HUES64 (cell line): ENCODE measurements at regions not wholly inside any gene's neighbourhood (a gene's known extent, or its start where the extent isn't known, plus 50 kb on each side); places are given as distances from the start of the nearest gene placed in this dataset.

Experiments used
- H3K27ac ChIP-seq: 2 replicates; pipeline ENCODE4 v1.7.0; 2013; ENCODE audit warnings: low read depth, low read length, inconsistent platforms
- H3K27me3 ChIP-seq: 2 replicates; pipeline ENCODE4 v1.6.1; 2013; ENCODE audit warnings: mild to moderate bottlenecking, low read length; ENCODE audit not compliant: insufficient read depth
- H3K36me3 ChIP-seq: 2 replicates; pipeline ENCODE4 v1.6.1; 2013; ENCODE audit warnings: mild to moderate bottlenecking, low read length; ENCODE audit not compliant: insufficient read depth
- H3K4me1 ChIP-seq: 2 replicates; pipeline ENCODE4 v1.6.1; 2013; ENCODE audit warnings: mild to moderate bottlenecking, low read length, moderate library complexity; ENCODE audit not compliant: insufficient read depth
- H3K4me3 ChIP-seq: 2 replicates; pipeline ENCODE4 v1.5.1; 2013; ENCODE audit warnings: mild to moderate bottlenecking, low read length, moderate library complexity
- H3K9ac ChIP-seq: 2 replicates; pipeline ENCODE4 v1.6.1; 2013; ENCODE audit warnings: mild to moderate bottlenecking, low read depth, low read length
- H3K9me3 ChIP-seq: 2 replicates; pipeline ENCODE4 v1.6.1; 2013; ENCODE audit warnings: low read depth, low read length; ENCODE audit not compliant: insufficient read depth
- WGBS: fragments of 150-250, 120-280 bp; methylation state at CpG from one replicate; pipeline ENCODE4 v1.1.7; 2013; ENCODE audit warnings: missing lambda C conversion rate; 5-methylcytosine and 5-hydroxymethylcytosine counted together

- Histone ChIP-seq H3K4me1 (peaks cover 14% of the 10 kb centered on the region), H3K27me3 (no peaks in the 10 kb centered on the region), H3K9me3 (no peaks in the 10 kb centered on the region), H3K4me3 (no peak overlapping the region), H3K36me3 (no peaks in the 10 kb centered on the region), H3K9ac (no peak overlapping the region), H3K27ac (no peak overlapping the region)
- WGBS = 100% methylated on average over 2 of the region's 2 CpGs
Measured at GRCh38 chr21:40936178-40936577, 89.2 kb upstream of the DSCAM start.

- no peak overlapping the region for H3K27ac ChIP-seq
- H3K4me3 ChIP-seq = no peak overlapping the region
- no peaks in the 10 kb centered on the region for H3K36me3 ChIP-seq
- H3K9me3 ChIP-seq = no peaks in the 10 kb centered on the region
- WGBS = 93% methylated on average over 10 of the region's 10 CpGs
- H3K4me1 ChIP-seq = peaks cover 14% of the 10 kb centered on the region
- H3K27me3 ChIP-seq = no peaks in the 10 kb centered on the region
- H3K9ac ChIP-seq = no peak overlapping the region
Measured at GRCh38 chr21:40936771-40937261, 89.9 kb upstream of the DSCAM start.

GRCh38 chr21:40938078-40938477 is 91.1 kb upstream of the DSCAM start:
- Histone ChIP-seq H3K27ac (no peak overlapping the region), H3K36me3 (no peaks in the 10 kb centered on the region), H3K9ac (no peak overlapping the region), H3K4me1 (peaks cover 14% of the 10 kb centered on the region), H3K4me3 (no peak overlapping the region), H3K27me3 (no peaks in the 10 kb centered on the region), H3K9me3 (no peaks in the 10 kb centered on the region)
- WGBS = 94% methylated on average over 2 of the region's 2 CpGs

- Histone ChIP-seq H3K4me1 (peaks cover 14% of the 10 kb centered on the region), H3K9me3 (no peaks in the 10 kb centered on the region), H3K4me3 (no peak overlapping the region), H3K27ac (no peak overlapping the region), H3K36me3 (no peaks in the 10 kb centered on the region), H3K9ac (no peak overlapping the region), H3K27me3 (no peaks in the 10 kb centered on the region)
- 81% methylated on average over 4 of the region's 4 CpGs for WGBS
Measured at GRCh38 chr21:40938611-40939010, 91.7 kb upstream of the DSCAM start.

GRCh38 chr21:40947713-40948112 is 100.8 kb upstream of the DSCAM start:
- H3K9me3 ChIP-seq = no peaks in the 10 kb centered on the region
- WGBS = 74% methylated on average over 3 of the region's 3 CpGs
- H3K27ac ChIP-seq = no peak overlapping the region
- H3K36me3 ChIP-seq = no peaks in the 10 kb centered on the region
- peaks cover 14% of the 10 kb centered on the region; the same call in 1 of the 2 replicates for H3K4me1 ChIP-seq
- H3K4me3 ChIP-seq = no peak overlapping the region
- H3K27me3 ChIP-seq = no peaks in the 10 kb centered on the region
- no peak overlapping the region for H3K9ac ChIP-seq

GRCh38 chr21:40950970-40951369 is 104.0 kb upstream of the DSCAM start:
- no peaks in the 10 kb centered on the region for H3K36me3 ChIP-seq
- no peaks in the 10 kb centered on the region for H3K27me3 ChIP-seq
- no peaks in the 10 kb centered on the region; the same call in 1 of the 2 replicates for H3K9me3 ChIP-seq
- H3K9ac ChIP-seq = no peak overlapping the region
- peaks cover 14% of the 10 kb centered on the region; the same call in 1 of the 2 replicates for H3K4me1 ChIP-seq
- no peak overlapping the region for H3K27ac ChIP-seq
- no peak overlapping the region for H3K4me3 ChIP-seq

- no peak overlapping the region for H3K9ac ChIP-seq
- H3K4me3 ChIP-seq = no peak overlapping the region
- no peaks in the 10 kb centered on the region for H3K36me3 ChIP-seq
- H3K4me1 ChIP-seq = peaks cover 7% of the 10 kb centered on the region; the same call in 1 of the 2 replicates
- no peaks in the 10 kb centered on the region; the same call in 1 of the 2 replicates for H3K9me3 ChIP-seq
- H3K27me3 ChIP-seq = no peaks in the 10 kb centered on the region
- no peak overlapping the region for H3K27ac ChIP-seq
- 97% methylated on average over 6 of the region's 6 CpGs for WGBS
Measured at GRCh38 chr21:40952551-40953323, 105.8 kb upstream of the DSCAM start.

GRCh38 chr21:40964691-40965090 is 117.7 kb upstream of the DSCAM start:
- H3K27me3 ChIP-seq = no peaks in the 10 kb centered on the region
- H3K9me3 ChIP-seq = no peaks in the 10 kb centered on the region
- H3K4me3 ChIP-seq = no peak overlapping the region
- H3K27ac ChIP-seq = no peak overlapping the region
- H3K4me1 ChIP-seq = peaks cover 19% of the 10 kb centered on the region
- WGBS = 91% methylated on average over 1 of the region's 2 CpGs
- no peaks in the 10 kb centered on the region for H3K36me3 ChIP-seq
- no peak overlapping the region for H3K9ac ChIP-seq

- Histone ChIP-seq H3K4me3 (no peak overlapping the region), H3K36me3 (no peaks in the 10 kb centered on the region), H3K4me1 (peaks cover 19% of the 10 kb centered on the region), H3K27me3 (no peaks in the 10 kb centered on the region), H3K9me3 (no peaks in the 10 kb centered on the region), H3K9ac (no peak overlapping the region), H3K27ac (no peak overlapping the region; the same call in 1 of the 2 replicates)
- 7% methylated on average over 3 of the region's 3 CpGs for WGBS
Measured at GRCh38 chr21:40967771-40968170, 120.8 kb upstream of the DSCAM start.

GRCh38 chr21:40972151-40972550 is 125.2 kb upstream of the DSCAM start:
- Histone ChIP-seq H3K27ac (no peak overlapping the region), H3K9ac (no peak overlapping the region), H3K27me3 (no peaks in the 10 kb centered on the region), H3K9me3 (no peaks in the 10 kb centered on the region), H3K4me1 (peaks cover 15% of the 10 kb centered on the region), H3K36me3 (no peaks in the 10 kb centered on the region), H3K4me3 (no peak overlapping the region)
- 85% methylated on average over 1 of the region's 2 CpGs for WGBS

GRCh38 chr21:40976198-40977109 is 129.5 kb upstream of the DSCAM start:
- Histone ChIP-seq H3K27ac (no peak overlapping the region), H3K4me3 (no peak overlapping the region), H3K4me1 (no peaks in the 10 kb centered on the region), H3K9me3 (peaks cover 12% of the 10 kb centered on the region), H3K36me3 (no peaks in the 10 kb centered on the region), H3K9ac (no peak overlapping the region), H3K27me3 (no peaks in the 10 kb centered on the region)
